ENCODE measurements at regions not wholly inside any gene's neighbourhood (a gene's known extent, or its start where the extent isn't known, plus 50 kb on each side); places are given as distances from the start of the nearest gene placed in this dataset.

GRCh38 chr6:169907419-169908115 lies 156.1 kb downstream of the ERMARD start:
- H3K27me3 ChIP-seq (ENCODE audit: insufficient read depth, low read length) = no peaks in the 10 kb centered on the region
- TF ChIP-seq CTCF (IDR thresholded peaks at IDR 0.05; ENCODE audit: extremely low read depth, low read depth, low read length) = no peak
- no peaks in the 10 kb centered on the region for H3K79me2 ChIP-seq (ENCODE audit: insufficient read depth, low read length)
- no peaks in the 10 kb centered on the region for H4K20me1 ChIP-seq (ENCODE audit: insufficient read depth, low read length)
- no peak overlapping the region for H3K4me3 ChIP-seq (ENCODE audit: insufficient read depth, low read length)
- peak; percentile 52 for DNase-seq (ENCODE audit: insufficient read length, low spot score, missing footprints)
- no peaks in the 10 kb centered on the region for H3K9me3 ChIP-seq (ENCODE audit: low read depth, low read length)
- H3K36me3 ChIP-seq (ENCODE audit: insufficient read depth, low read length) = no peaks in the 10 kb centered on the region
- H3K27ac ChIP-seq (ENCODE audit: low read depth, low read length) = no peak overlapping the region
- no peaks in the 10 kb centered on the region for H3K4me1 ChIP-seq (ENCODE audit: insufficient read depth, low read length)
- no peak overlapping the region for H3K4me2 ChIP-seq (ENCODE audit: insufficient read depth, low read length)
- no peak overlapping the region for H2AFZ ChIP-seq (ENCODE audit: low read length)

DNA sequence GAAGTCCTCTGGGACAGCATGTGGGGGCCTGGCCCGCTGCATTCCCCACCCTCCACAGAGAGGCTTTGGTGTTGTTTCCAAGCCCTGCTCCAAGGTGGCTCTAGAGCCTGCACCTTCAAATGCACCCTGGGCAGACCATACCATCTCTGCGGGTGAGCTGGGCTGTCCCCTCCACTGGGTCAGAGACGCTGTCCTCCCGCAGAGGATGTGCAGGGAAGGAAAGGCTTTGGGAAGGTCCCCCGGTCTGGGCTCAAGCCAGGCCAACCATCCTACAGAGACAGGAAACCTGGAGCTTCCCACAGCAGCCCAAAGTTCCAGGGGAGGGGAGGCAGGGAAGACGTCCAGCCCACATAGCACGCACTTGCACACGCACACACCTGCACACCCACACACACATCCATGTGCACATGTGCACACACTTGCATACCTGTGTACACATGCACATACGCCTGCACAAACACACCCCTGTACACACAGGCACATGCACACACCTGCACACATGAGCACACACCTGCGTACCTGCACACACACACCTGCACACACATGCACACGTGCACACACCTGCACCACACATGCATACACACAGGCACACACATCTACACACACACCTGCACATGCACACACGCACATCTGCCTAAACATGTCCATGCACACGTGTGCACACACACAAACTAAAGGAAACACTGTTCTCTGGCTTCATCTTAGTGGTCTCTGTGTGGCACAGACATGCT lies 155.4 kb downstream of the ERMARD start:
- Histone ChIP-seq H2AFZ (ENCODE audit: low read length) (no peak overlapping the region), H3K9me3 (ENCODE audit: low read depth, low read length) (no peaks in the 10 kb centered on the region), H3K4me1 (ENCODE audit: insufficient read depth, low read length) (no peaks in the 10 kb centered on the region), H4K20me1 (ENCODE audit: insufficient read depth, low read length) (no peaks in the 10 kb centered on the region), H3K79me2 (ENCODE audit: insufficient read depth, low read length) (no peaks in the 10 kb centered on the region), H3K27me3 (ENCODE audit: insufficient read depth, low read length) (no peaks in the 10 kb centered on the region), H3K27ac (ENCODE audit: low read depth, low read length) (no peak overlapping the region), H3K36me3 (ENCODE audit: insufficient read depth, low read length) (no peaks in the 10 kb centered on the region), H3K4me3 (ENCODE audit: insufficient read depth, low read length) (no peak overlapping the region), H3K4me2 (ENCODE audit: insufficient read depth, low read length) (no peak overlapping the region)
- no peak for TF ChIP-seq CTCF (IDR thresholded peaks at IDR 0.05; ENCODE audit: extremely low read depth, low read depth, low read length)
- peak; percentile 37 for DNase-seq (ENCODE audit: insufficient read length, low spot score, missing footprints)

- no peaks in the 10 kb centered on the region for H3K4me1 ChIP-seq (ENCODE audit: insufficient read depth, low read length)
- H3K9me3 ChIP-seq (ENCODE audit: low read depth, low read length) = no peaks in the 10 kb centered on the region
- peak; percentile 52 for DNase-seq (ENCODE audit: insufficient read length, low spot score, missing footprints)
- H3K27me3 ChIP-seq (ENCODE audit: insufficient read depth, low read length) = no peaks in the 10 kb centered on the region
- no peaks in the 10 kb centered on the region for H3K79me2 ChIP-seq (ENCODE audit: insufficient read depth, low read length)
- H3K27ac ChIP-seq (ENCODE audit: low read depth, low read length) = no peak overlapping the region
- H3K4me3 ChIP-seq (ENCODE audit: insufficient read depth, low read length) = no peak overlapping the region
- TF ChIP-seq CTCF (IDR thresholded peaks at IDR 0.05; ENCODE audit: extremely low read depth, low read depth, low read length) = no peak
- no peak overlapping the region for H3K4me2 ChIP-seq (ENCODE audit: insufficient read depth, low read length)
- H3K36me3 ChIP-seq (ENCODE audit: insufficient read depth, low read length) = no peaks in the 10 kb centered on the region
- no peaks in the 10 kb centered on the region for H4K20me1 ChIP-seq (ENCODE audit: insufficient read depth, low read length)
- H2AFZ ChIP-seq (ENCODE audit: low read length) = no peak overlapping the region
Measured at GRCh38 chr6:169906004-169906687, 154.7 kb downstream of the ERMARD start.

Data from osteoblast (primary cell).